ENCODE measurements at regions not wholly inside any gene's neighbourhood (a gene's known extent, or its start where the extent isn't known, plus 50 kb on each side); places are given as distances from the start of the nearest gene placed in this dataset.

DNA sequence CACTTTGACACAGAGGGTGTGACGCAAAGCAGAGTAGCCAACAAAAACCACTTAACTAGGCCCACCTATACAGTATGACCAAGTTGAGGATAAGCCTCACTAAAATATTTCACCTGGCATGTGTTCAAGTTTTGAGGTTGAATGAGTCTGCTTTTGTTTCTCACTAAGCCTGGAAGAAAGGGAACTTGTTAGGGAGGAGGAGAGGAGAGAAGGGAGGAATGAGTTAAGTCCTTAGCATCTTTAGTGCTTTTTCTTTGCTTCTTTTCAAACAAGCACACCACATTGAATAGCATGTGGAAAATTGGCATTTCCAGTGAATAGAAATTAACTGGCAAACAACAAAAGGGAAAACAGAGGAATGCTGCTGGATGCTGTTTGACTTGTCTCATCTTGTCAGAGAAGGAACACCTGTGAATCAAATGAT lies 461.9 kb downstream of the GJA1 start:
- TF ChIP-seq GATA2 (IDR thresholded peaks at IDR 0.05; ENCODE audit: low read depth, low read length): no peak
- no peak for TF ChIP-seq GATA3 (IDR thresholded peaks at IDR 0.05; ENCODE audit: low read depth, low read length)

Measured in SH-SY5Y (cell line).